Activated T-cell treated with anti-CD3 and anti-CD28 coated beads for 1 hour (primary cell): ENCODE measurements at regions not wholly inside any gene's neighbourhood (a gene's known extent, or its start where the extent isn't known, plus 50 kb on each side); places are given as distances from the start of the nearest gene placed in this dataset.

Experiments used
- DNase-seq: peaks from one replicate; pipeline ENCODE4 v3.0.0-alpha.2; 2020; ENCODE audit warnings: low read depth

GRCh38 chr5:96283589-96283988 lies 149.5 kb downstream of the PCSK1 start:
- DNase-seq = no peak

GRCh38 chr5:96282020-96282419 lies 151.0 kb downstream of the PCSK1 start:
- DNase-seq = no peak

- DNase-seq = no peak
These were observed 152.1 kb downstream of the PCSK1 start for GRCh38 chr5:96280946-96281393.

- DNase-seq = no peak
These were observed 153.1 kb downstream of the PCSK1 start for GRCh38 chr5:96279801-96280542.

- DNase-seq = no peak
These were observed 154.1 kb downstream of the PCSK1 start for GRCh38 chr5:96278981-96279380.

- no peak for DNase-seq
These were observed 158.0 kb downstream of the PCSK1 start for GRCh38 chr5:96275051-96275450.

GRCh38 chr5:96265487-96265886 lies 167.6 kb downstream of the PCSK1 start:
- no peak for DNase-seq

- DNase-seq = no peak
These were observed 169.0 kb downstream of the PCSK1 start for GRCh38 chr5:96264047-96264446.

GRCh38 chr5:96262105-96262504 lies 170.9 kb downstream of the PCSK1 start:
- no peak for DNase-seq

GRCh38 chr5:96260009-96260408 lies 173.0 kb downstream of the PCSK1 start:
- DNase-seq = no peak

- DNase-seq = no peak
These were observed 173.8 kb downstream of the PCSK1 start for GRCh38 chr5:96259151-96259772.

- no peak for DNase-seq
These were observed 174.4 kb downstream of the PCSK1 start for GRCh38 chr5:96258692-96259091.

- DNase-seq = no peak
These were observed 175.1 kb downstream of the PCSK1 start for GRCh38 chr5:96257904-96258303.

- no peak for DNase-seq
These were observed 176.1 kb downstream of the PCSK1 start for GRCh38 chr5:96256795-96257470.

GRCh38 chr5:96254980-96255691 lies 177.9 kb downstream of the PCSK1 start:
- DNase-seq = no peak

- DNase-seq = no peak
These were observed 179.9 kb downstream of the PCSK1 start for GRCh38 chr5:96253140-96253539.

- no peak for DNase-seq
These were observed 180.5 kb downstream of the PCSK1 start for GRCh38 chr5:96252596-96252995.

GRCh38 chr5:96250782-96251181 lies 182.3 kb downstream of the PCSK1 start:
- DNase-seq = no peak

GRCh38 chr5:96248131-96248530 lies 184.9 kb downstream of the PCSK1 start:
- DNase-seq = no peak

GRCh38 chr5:96247708-96248107 lies 185.3 kb downstream of the PCSK1 start:
- DNase-seq = no peak

- no peak for DNase-seq
These were observed 185.8 kb downstream of the PCSK1 start for GRCh38 chr5:96247097-96247701.
